ENCODE measurements at regions not wholly inside any gene's neighbourhood (a gene's known extent, or its start where the extent isn't known, plus 50 kb on each side); places are given as distances from the start of the nearest gene placed in this dataset.
A peak's percentile ranks its signal among the peaks of the same experiment; 100 is the strongest.

DNA sequence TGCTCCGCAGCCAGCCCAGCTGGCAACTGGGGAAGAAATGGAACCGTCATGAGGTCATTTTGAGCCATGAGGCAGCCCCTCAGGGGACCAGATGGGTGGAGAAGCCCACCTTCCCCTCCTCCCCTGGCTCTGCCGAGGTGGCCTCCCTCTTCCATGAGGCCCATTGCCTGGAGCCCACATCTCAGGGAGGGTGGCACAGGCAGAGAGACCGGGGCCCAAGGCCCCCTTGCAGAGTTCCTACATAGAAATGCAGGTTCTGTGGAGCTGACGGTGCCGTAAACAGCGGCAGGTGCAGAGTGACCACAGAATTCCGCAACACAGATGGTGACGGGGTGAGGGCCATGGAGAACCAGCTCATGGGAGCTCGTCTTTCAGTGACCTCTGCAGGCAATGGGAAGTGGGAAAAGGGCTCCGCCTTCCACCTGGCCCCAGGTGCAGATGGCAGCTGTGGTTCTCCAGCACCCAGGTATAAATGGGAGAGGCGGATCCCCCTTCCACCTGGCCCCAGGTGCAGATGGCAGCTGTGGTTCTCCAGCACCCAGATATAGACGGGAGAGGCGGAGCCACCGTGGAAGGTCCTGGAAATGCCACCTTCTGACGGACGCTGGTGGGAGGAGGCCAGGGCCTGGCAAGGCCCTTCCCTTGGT lies 765.4 kb downstream of the BRD1 start:
- no peak overlapping the region for H3K4me3 Mint-ChIP-seq
- H3K27me3 Mint-ChIP-seq, result peaks cover 55% of the 10 kb centered on the region
- no peaks in the 10 kb centered on the region for H3K9me3 Mint-ChIP-seq
- no peaks in the 10 kb centered on the region for H3K4me1 Mint-ChIP-seq (ENCODE audit: low read depth)
- H3K36me3 Mint-ChIP-seq (ENCODE audit: low read depth), result no peaks in the 10 kb centered on the region
- no peak overlapping the region for H3K27ac Mint-ChIP-seq
- DNase-seq, result no peak

DNA sequence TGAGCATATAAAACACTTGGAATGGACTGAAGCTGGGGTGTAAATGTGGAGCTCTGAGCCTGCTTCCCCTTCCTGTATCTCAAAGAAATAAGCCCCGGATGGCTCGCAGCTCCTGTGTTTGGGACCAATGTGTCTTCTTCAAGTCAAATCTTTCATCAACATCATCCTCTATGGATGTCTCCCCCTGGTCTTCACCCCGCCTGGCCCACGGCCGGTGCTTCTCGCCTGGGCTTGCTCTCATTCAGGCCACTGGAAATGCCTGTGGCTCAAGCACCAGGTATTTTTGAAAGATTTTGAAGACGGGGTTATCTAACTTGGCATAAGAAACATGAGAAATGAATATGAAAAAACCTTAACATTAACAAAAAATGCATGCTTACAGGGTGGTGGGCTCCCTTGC lies 769.8 kb downstream of the BRD1 start:
- H3K4me3 Mint-ChIP-seq, result no peak overlapping the region
- DNase-seq, result no peak
- H3K9me3 Mint-ChIP-seq, result no peaks in the 10 kb centered on the region
- H3K4me1 Mint-ChIP-seq (ENCODE audit: low read depth), result peaks cover 5% of the 10 kb centered on the region
- no peak overlapping the region for H3K27ac Mint-ChIP-seq
- H3K27me3 Mint-ChIP-seq, result peaks cover 43% of the 10 kb centered on the region
- no peaks in the 10 kb centered on the region for H3K36me3 Mint-ChIP-seq (ENCODE audit: low read depth)

DNA sequence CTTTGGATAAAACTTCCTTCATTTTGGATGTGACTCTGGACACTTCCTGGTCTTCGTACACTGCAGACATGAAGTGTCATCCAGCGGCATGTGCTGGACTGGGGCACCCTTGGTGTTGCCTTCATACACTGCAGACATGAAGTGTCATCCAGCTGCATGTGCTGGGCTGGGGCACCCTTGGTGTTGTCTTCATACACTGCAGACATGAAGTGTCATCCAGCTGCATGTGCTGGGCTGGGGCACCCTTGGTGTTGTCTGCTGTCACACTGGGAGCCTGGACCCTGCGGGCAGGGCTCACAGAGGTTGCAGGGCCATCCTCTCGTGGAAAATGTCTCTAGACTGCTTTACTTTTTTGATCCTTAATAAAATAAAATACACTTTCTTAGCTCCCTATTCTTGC lies 771.4 kb downstream of the BRD1 start:
- DNase-seq, result no peak
- Mint-ChIP-seq H3K27me3 (peaks cover 32% of the 10 kb centered on the region), H3K27ac (no peak overlapping the region), H3K9me3 (no peaks in the 10 kb centered on the region), H3K36me3 (ENCODE audit: low read depth) (peaks cover 2% of the 10 kb centered on the region), H3K4me1 (ENCODE audit: low read depth) (peaks cover 15% of the 10 kb centered on the region), H3K4me3 (no peak overlapping the region)

- Mint-ChIP-seq H3K27ac (no peak overlapping the region), H3K4me1 (ENCODE audit: low read depth) (peaks cover 15% of the 10 kb centered on the region), H3K4me3 (no peak overlapping the region), H3K36me3 (ENCODE audit: low read depth) (peaks cover 2% of the 10 kb centered on the region), H3K9me3 (no peaks in the 10 kb centered on the region), H3K27me3 (peaks cover 27% of the 10 kb centered on the region)
- no peak for DNase-seq
These were observed 772.3 kb downstream of the BRD1 start for GRCh38 chr22:49055406-49055805.

- peaks cover 12% of the 10 kb centered on the region for H3K27me3 Mint-ChIP-seq
- H3K36me3 Mint-ChIP-seq (ENCODE audit: low read depth), result peaks cover 2% of the 10 kb centered on the region
- no peak overlapping the region for H3K27ac Mint-ChIP-seq
- DNase-seq, result no peak
- no peaks in the 10 kb centered on the region for H3K9me3 Mint-ChIP-seq
- H3K4me3 Mint-ChIP-seq, result no peak overlapping the region
- H3K4me1 Mint-ChIP-seq (ENCODE audit: low read depth), result peaks cover 17% of the 10 kb centered on the region
These were observed 774.1 kb downstream of the BRD1 start for GRCh38 chr22:49053578-49053977.

- no peaks in the 10 kb centered on the region for H3K9me3 Mint-ChIP-seq
- H3K27ac Mint-ChIP-seq, result peak overlapping the region; percentile 78
- peak overlapping the region; percentile 84 for H3K4me3 Mint-ChIP-seq
- peaks cover 2% of the 10 kb centered on the region for H3K27me3 Mint-ChIP-seq
- no peak for DNase-seq
- peaks cover 2% of the 10 kb centered on the region for H3K36me3 Mint-ChIP-seq (ENCODE audit: low read depth)
- peaks cover 17% of the 10 kb centered on the region for H3K4me1 Mint-ChIP-seq (ENCODE audit: low read depth)
These were observed 775.1 kb downstream of the BRD1 start for GRCh38 chr22:49052560-49052959.

GRCh38 chr22:49052023-49052538 lies 775.6 kb downstream of the BRD1 start:
- Mint-ChIP-seq H3K27ac (peak overlapping the region; percentile 78), H3K4me1 (ENCODE audit: low read depth) (peaks cover 17% of the 10 kb centered on the region), H3K27me3 (no peaks in the 10 kb centered on the region), H3K36me3 (ENCODE audit: low read depth) (peaks cover 2% of the 10 kb centered on the region), H3K9me3 (no peaks in the 10 kb centered on the region), H3K4me3 (peak overlapping the region; percentile 84)
- peak; percentile 82 for DNase-seq

DNA sequence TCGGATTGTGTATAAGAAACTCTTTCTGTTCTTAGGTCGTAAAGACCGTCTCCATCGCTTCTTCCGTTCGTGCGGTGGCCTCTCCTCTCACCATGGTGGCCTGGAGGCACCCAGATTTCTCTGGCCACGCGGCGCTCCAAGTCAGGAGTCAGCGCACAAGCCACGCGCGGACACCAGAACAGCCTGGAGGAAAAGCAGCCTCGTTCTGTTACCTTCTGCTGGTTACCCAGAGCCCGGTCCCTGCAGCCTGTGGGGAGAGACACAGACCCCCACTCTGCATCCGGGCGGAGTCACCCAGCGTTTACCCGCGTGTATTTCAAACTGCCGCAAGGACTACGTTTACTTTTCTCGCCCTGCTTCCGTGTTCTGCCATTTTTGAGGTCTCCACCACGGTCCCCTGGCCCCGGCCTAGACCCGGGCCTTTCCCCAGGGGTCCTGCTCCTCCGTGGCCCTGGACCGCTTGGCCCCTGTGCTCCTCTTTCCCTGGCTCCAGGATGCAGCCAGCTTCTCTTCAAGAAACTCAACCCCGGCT lies 776.1 kb downstream of the BRD1 start:
- Mint-ChIP-seq H3K4me1 (ENCODE audit: low read depth) (peaks cover 17% of the 10 kb centered on the region), H3K27me3 (no peaks in the 10 kb centered on the region), H3K27ac (no peak overlapping the region), H3K9me3 (no peaks in the 10 kb centered on the region), H3K36me3 (ENCODE audit: low read depth) (peaks cover 2% of the 10 kb centered on the region), H3K4me3 (peak overlapping the region; percentile 84)
- DNase-seq, result no peak

DNA sequence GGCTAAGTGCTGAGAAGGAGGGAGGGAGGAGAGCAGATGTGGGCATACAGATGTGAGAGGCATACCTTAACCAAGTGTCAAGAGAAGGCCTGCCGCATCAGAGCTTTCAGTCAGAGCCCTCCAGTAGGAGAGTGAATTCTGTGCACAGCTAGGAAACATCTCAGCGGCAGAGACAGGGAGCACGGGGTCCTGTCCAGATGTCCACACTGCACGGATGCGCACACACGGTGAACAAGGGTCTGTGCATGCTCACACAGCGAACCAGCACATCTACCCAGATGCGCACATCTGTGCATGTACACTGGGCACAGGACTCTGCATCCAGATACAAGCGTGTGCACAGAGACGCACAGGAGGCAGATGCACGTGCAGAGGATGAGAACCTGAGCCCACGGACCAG lies 778.0 kb downstream of the BRD1 start:
- no peaks in the 10 kb centered on the region for H3K9me3 Mint-ChIP-seq
- DNase-seq, result no peak
- no peak overlapping the region for H3K27ac Mint-ChIP-seq
- peaks cover 2% of the 10 kb centered on the region for H3K36me3 Mint-ChIP-seq (ENCODE audit: low read depth)
- H3K4me1 Mint-ChIP-seq (ENCODE audit: low read depth), result peaks cover 17% of the 10 kb centered on the region
- H3K27me3 Mint-ChIP-seq, result no peaks in the 10 kb centered on the region
- no peak overlapping the region for H3K4me3 Mint-ChIP-seq

GRCh38 chr22:49048591-49048990 lies 779.1 kb downstream of the BRD1 start:
- H3K27me3 Mint-ChIP-seq, result no peaks in the 10 kb centered on the region
- peaks cover 2% of the 10 kb centered on the region for H3K36me3 Mint-ChIP-seq (ENCODE audit: low read depth)
- H3K4me1 Mint-ChIP-seq (ENCODE audit: low read depth), result peaks cover 17% of the 10 kb centered on the region
- no peak overlapping the region for H3K27ac Mint-ChIP-seq
- no peak for DNase-seq
- H3K4me3 Mint-ChIP-seq, result no peak overlapping the region
- H3K9me3 Mint-ChIP-seq, result no peaks in the 10 kb centered on the region

GRCh38 chr22:49047447-49047846 lies 780.2 kb downstream of the BRD1 start:
- Mint-ChIP-seq H3K9me3 (no peaks in the 10 kb centered on the region), H3K27me3 (no peaks in the 10 kb centered on the region), H3K27ac (no peak overlapping the region), H3K4me3 (no peak overlapping the region), H3K36me3 (ENCODE audit: low read depth) (peaks cover 2% of the 10 kb centered on the region), H3K4me1 (ENCODE audit: low read depth) (peaks cover 9% of the 10 kb centered on the region)
- no peak for DNase-seq

DNA sequence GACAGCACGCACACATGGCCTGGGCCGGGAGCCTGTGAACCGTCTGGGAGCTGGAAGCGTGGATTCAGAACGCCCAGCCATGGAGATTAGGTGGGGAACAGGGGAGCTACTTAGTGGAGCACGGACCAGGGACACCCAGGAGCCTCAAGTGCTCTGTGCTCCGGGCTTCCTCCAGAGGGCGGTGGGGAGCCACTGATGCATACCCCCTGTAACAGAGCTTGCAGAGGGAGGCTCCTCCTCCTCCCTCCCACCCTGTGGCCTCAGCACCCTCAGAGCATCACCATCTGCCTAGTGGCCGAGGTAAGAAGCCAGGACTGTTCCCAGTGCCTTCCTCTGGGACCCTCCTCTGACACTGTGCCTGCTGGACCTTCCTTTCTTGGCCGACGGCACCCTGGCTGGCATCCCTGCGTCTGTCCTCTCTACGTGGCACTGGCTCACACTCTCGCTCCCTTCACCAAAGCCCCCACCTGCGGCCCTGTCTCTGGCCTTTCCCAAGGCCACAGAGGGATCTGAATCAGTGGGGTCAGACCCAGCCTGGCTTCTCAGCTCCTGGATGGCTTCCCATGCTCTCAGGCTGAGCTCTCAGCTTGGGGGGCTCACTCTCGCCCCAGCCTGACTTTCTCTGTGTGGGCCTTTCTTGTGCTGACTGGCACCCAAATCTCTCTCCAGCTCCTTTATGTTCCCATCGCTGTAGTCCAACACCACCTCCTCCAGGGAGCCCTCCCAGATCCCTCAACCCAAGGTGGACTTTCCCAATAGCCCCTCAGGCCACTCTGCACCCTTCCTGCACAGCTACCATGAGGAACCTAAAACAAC lies 780.9 kb downstream of the BRD1 start:
- H3K9me3 Mint-ChIP-seq, result no peaks in the 10 kb centered on the region
- H3K4me1 Mint-ChIP-seq (ENCODE audit: low read depth), result peaks cover 5% of the 10 kb centered on the region
- DNase-seq, result peak; percentile 56
- H3K27me3 Mint-ChIP-seq, result no peaks in the 10 kb centered on the region
- H3K36me3 Mint-ChIP-seq (ENCODE audit: low read depth), result no peaks in the 10 kb centered on the region
- no peak overlapping the region for H3K27ac Mint-ChIP-seq
- H3K4me3 Mint-ChIP-seq, result no peak overlapping the region

GRCh38 chr22:49046000-49046545 lies 781.6 kb downstream of the BRD1 start:
- H3K27ac Mint-ChIP-seq, result no peak overlapping the region
- DNase-seq, result no peak
- H3K36me3 Mint-ChIP-seq (ENCODE audit: low read depth), result no peaks in the 10 kb centered on the region
- H3K27me3 Mint-ChIP-seq, result no peaks in the 10 kb centered on the region
- no peak overlapping the region for H3K4me3 Mint-ChIP-seq
- H3K9me3 Mint-ChIP-seq, result no peaks in the 10 kb centered on the region
- peaks cover 2% of the 10 kb centered on the region for H3K4me1 Mint-ChIP-seq (ENCODE audit: low read depth)

DNA sequence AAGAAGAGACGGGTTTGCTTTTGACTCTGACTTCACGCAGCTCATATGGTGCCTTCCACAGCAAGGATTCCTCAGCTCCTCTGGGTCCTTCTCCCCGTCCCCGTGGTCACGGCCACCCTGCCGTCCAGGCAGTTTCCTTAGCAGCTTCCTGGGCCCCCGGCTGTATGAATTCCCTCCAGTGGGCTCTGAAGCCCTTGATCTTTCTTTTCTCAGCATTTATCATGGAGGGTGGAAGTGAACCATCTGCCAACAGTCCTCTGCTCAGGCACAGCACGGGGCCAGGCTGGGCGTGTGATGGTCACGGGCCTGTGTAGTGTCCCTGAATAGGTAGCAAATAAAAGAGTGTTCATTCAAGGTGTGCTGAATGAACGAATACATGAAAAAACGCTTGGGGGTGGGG lies 782.4 kb downstream of the BRD1 start:
- H3K9me3 Mint-ChIP-seq, result no peaks in the 10 kb centered on the region
- H3K27me3 Mint-ChIP-seq, result no peaks in the 10 kb centered on the region
- no peaks in the 10 kb centered on the region for H3K36me3 Mint-ChIP-seq (ENCODE audit: low read depth)
- peaks cover under 1% of the 10 kb centered on the region for H3K4me1 Mint-ChIP-seq (ENCODE audit: low read depth)
- no peak overlapping the region for H3K4me3 Mint-ChIP-seq
- no peak overlapping the region for H3K27ac Mint-ChIP-seq
- DNase-seq, result no peak

GRCh38 chr22:49044776-49045175 lies 782.9 kb downstream of the BRD1 start:
- DNase-seq, result no peak
- H3K4me1 Mint-ChIP-seq (ENCODE audit: low read depth), result no peaks in the 10 kb centered on the region
- H3K9me3 Mint-ChIP-seq, result no peaks in the 10 kb centered on the region
- H3K4me3 Mint-ChIP-seq, result no peak overlapping the region
- H3K36me3 Mint-ChIP-seq (ENCODE audit: low read depth), result no peaks in the 10 kb centered on the region
- H3K27me3 Mint-ChIP-seq, result no peaks in the 10 kb centered on the region
- no peak overlapping the region for H3K27ac Mint-ChIP-seq

Data from activated T-cell treated with anti-CD3 and anti-CD28 coated beads, Interleukin-2, amount 50 U/mL, for 24 hours (primary cell).